ENCODE measurements at regions not wholly inside any gene's neighbourhood (a gene's known extent, or its start where the extent isn't known, plus 50 kb on each side); places are given as distances from the start of the nearest gene placed in this dataset.

DNA sequence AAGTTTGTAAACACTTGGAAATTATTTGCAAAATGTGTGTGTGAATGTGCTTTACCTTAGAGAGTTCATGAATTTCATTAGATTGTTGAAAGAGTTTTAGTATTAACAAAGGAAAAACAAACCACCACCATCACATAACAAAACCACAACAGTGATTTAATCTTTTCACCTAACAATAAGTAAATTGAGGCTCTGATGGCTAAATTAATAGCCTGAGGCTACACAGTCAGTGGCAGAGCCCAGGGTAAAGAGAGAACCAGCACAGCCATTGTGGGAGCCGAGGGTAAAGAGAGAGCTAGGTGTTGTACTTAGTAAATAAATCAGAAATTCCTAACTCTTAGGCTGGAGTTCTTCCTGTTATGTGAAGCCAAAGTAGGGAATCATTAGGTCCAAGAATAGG lies 51.2 kb upstream of the CAPRIN2 start:
- no peaks in the 10 kb centered on the region for H3K4me1 ChIP-seq (ENCODE audit: insufficient read depth, low read length)
- no CpG with 5 or more reads among the region's 1 CpG for WGBS (ENCODE audit: extremely low coverage, insufficient read length, low lambda C conversion rate)
- no peak overlapping the region for H3K4me3 Mint-ChIP-seq
- no peak overlapping the region for H4K8ac ChIP-seq (replicated peaks; ENCODE audit: insufficient read length, low read depth, low read length)
- H3K4me2 ChIP-seq (ENCODE audit: insufficient read depth, insufficient read length, low read length), result no peak overlapping the region
- no peaks in the 10 kb centered on the region for H3K23me2 ChIP-seq (ENCODE audit: insufficient read length, low read depth, low read length, poor library complexity, severe bottlenecking)
- no peaks in the 10 kb centered on the region for H3K9me3 ChIP-seq (ENCODE audit: control insufficient read depth, low read depth, low read length)
- no peak overlapping the region for H2AFZ ChIP-seq (ENCODE audit: low read length)
- no peak overlapping the region for H2AK5ac ChIP-seq (ENCODE audit: insufficient read length, low read length)
- no peaks in the 10 kb centered on the region for H3K79me1 ChIP-seq (ENCODE audit: insufficient read depth, low read depth, low read length, poor library complexity, severe bottlenecking)
- H2BK15ac ChIP-seq (ENCODE audit: low read depth, low read length), result no peak overlapping the region
- no peak overlapping the region for H3K4ac ChIP-seq (ENCODE audit: low read depth, low read length)
- H3K9ac ChIP-seq (ENCODE audit: extremely low read depth, insufficient read length, low read length), result no peak overlapping the region
- no peak overlapping the region for H4K5ac ChIP-seq (ENCODE audit: insufficient read length, low read depth, low read length)
- no peak overlapping the region for H3K18ac ChIP-seq (ENCODE audit: insufficient read length, low read depth, low read length)
- no peaks in the 10 kb centered on the region for H4K20me1 ChIP-seq (ENCODE audit: control insufficient read depth, insufficient read depth, insufficient read length)
- no peak overlapping the region for H4K91ac ChIP-seq (ENCODE audit: insufficient read length, low read depth, low read length)
- H3K27ac Mint-ChIP-seq, result no peak overlapping the region
- no peak overlapping the region for H3K56ac ChIP-seq (ENCODE audit: insufficient read length, low read depth, low read length)
- no peak overlapping the region for H2BK12ac ChIP-seq (ENCODE audit: insufficient read length, low read depth, low read length)
- H3K27ac ChIP-seq (ENCODE audit: insufficient read length, low read depth, low read length), result no peak overlapping the region
- H3K23ac ChIP-seq (ENCODE audit: insufficient read length, low read depth, low read length), result no peak overlapping the region
- no peak overlapping the region for H2BK5ac ChIP-seq (ENCODE audit: insufficient read length, low read length)
- H3K27me3 Mint-ChIP-seq (ENCODE audit: low read depth), result no peaks in the 10 kb centered on the region
- no peak overlapping the region for H3T11ph ChIP-seq (ENCODE audit: low read length)
- DNase-seq, result no peak
- TF ChIP-seq, protein P1, sequence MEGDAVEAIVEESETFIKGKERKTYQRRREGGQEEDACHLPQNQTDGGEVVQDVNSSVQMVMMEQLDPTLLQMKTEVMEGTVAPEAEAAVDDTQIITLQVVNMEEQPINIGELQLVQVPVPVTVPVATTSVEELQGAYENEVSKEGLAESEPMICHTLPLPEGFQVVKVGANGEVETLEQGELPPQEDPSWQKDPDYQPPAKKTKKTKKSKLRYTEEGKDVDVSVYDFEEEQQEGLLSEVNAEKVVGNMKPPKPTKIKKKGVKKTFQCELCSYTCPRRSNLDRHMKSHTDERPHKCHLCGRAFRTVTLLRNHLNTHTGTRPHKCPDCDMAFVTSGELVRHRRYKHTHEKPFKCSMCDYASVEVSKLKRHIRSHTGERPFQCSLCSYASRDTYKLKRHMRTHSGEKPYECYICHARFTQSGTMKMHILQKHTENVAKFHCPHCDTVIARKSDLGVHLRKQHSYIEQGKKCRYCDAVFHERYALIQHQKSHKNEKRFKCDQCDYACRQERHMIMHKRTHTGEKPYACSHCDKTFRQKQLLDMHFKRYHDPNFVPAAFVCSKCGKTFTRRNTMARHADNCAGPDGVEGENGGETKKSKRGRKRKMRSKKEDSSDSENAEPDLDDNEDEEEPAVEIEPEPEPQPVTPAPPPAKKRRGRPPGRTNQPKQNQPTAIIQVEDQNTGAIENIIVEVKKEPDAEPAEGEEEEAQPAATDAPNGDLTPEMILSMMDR (conservative IDR thresholded peaks at IDR 0.05), result no peak
- no peaks in the 10 kb centered on the region for H3K27me3 ChIP-seq (ENCODE audit: insufficient read depth, low read length)
- no peak overlapping the region for H2BK20ac ChIP-seq (ENCODE audit: low read depth, low read length, poor library complexity, severe bottlenecking)
- H3K4me1 Mint-ChIP-seq, result peaks cover 4 to 18% of the 10 kb centered on the region in 2 experiments; a peak in 3 of 4 replicates
- H3K9me3 Mint-ChIP-seq, result peaks cover 20 to 30% of the 10 kb centered on the region in 2 experiments
- no peaks in the 10 kb centered on the region for H3K79me2 ChIP-seq (ENCODE audit: insufficient read depth, low read length)
- no peak overlapping the region for H2BK120ac ChIP-seq (ENCODE audit: low read depth, low read length, poor library complexity, severe bottlenecking)
- H3K14ac ChIP-seq (ENCODE audit: insufficient read depth, low read length), result no peak overlapping the region
- H3K36me3 Mint-ChIP-seq (ENCODE audit: insufficient read depth in 1 of 3, low read depth in 3 of 3), result peaks cover 18 to 40% (median 25%) of the 10 kb centered on the region in 3 experiments
